PC-3 (cell line): ENCODE measurements at regions not wholly inside any gene's neighbourhood (a gene's known extent, or its start where the extent isn't known, plus 50 kb on each side); places are given as distances from the start of the nearest gene placed in this dataset.

Experiments used
- EZH2 ChIP-seq: fragments of 300-600 bp; sonication (generic); IDR thresholded peaks from one replicate; pipeline ENCODE4 v1.6.1; 2017; ENCODE audit warnings: antibody characterized with exemption, mild to moderate bottlenecking, low read length; ENCODE audit not compliant: unreplicated experiment
- TF ChIP-seq, protein P1 (sequence below): fragments of 300-600 bp; sonication (generic); conservative IDR thresholded peaks from 2 replicates; pipeline ENCODE4 v1.5.1; 2017; ENCODE audit warnings: antibody characterized with exemption, low read depth, mild to moderate bottlenecking, low read length

DNA sequence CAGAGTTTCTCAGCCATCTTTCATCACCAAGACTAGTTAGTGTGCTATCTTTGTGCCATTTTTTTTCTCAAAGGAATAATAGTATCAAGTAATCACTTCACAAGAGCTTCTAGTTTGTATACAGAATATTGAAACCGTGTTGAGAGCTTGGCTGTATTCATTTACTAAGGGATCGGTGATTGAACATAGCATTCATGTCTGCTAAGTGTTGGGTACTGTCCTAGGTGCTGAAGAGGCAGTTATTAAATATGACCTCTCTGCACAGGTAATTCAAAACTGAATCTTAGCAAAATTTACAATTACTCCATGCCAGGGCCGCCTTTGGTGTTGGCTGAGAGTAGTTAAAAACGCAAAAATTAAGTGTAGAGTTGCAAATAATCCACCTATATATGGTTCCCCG is 355.3 kb upstream of the RORA start:
- TF ChIP-seq, protein P1, sequence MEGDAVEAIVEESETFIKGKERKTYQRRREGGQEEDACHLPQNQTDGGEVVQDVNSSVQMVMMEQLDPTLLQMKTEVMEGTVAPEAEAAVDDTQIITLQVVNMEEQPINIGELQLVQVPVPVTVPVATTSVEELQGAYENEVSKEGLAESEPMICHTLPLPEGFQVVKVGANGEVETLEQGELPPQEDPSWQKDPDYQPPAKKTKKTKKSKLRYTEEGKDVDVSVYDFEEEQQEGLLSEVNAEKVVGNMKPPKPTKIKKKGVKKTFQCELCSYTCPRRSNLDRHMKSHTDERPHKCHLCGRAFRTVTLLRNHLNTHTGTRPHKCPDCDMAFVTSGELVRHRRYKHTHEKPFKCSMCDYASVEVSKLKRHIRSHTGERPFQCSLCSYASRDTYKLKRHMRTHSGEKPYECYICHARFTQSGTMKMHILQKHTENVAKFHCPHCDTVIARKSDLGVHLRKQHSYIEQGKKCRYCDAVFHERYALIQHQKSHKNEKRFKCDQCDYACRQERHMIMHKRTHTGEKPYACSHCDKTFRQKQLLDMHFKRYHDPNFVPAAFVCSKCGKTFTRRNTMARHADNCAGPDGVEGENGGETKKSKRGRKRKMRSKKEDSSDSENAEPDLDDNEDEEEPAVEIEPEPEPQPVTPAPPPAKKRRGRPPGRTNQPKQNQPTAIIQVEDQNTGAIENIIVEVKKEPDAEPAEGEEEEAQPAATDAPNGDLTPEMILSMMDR: no peak
- TF ChIP-seq EZH2: no peak
